ENCODE measurements at regions not wholly inside any gene's neighbourhood (a gene's known extent, or its start where the extent isn't known, plus 50 kb on each side); places are given as distances from the start of the nearest gene placed in this dataset.
"Not testable (repeated sequence)": the region's sequence is repeated elsewhere in the genome, so short reads cannot be mapped to it uniquely, and the experiment has no call there.

DNA sequence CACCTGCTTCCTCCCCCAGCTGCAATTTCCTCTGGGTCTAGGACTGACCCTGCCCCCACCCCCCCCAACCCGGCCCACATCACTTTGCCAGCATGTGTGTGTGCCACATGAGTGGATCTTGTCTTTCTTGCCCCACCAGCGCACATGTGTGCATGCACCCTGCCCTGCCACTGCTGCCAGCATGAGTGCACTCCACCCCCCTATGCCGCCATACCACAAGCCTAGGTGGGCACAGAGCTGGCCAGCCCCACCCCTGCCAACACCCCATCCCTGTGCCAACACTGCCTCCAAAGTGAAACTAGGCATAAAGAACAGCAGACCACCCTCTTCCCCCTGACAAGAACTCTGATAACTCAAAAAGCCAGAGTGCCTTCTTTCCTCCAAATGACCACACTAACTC is 296.3 kb upstream of the SGO1 start:
- no peak for DNase-seq (ENCODE audit: low spot score)

- DNase-seq (ENCODE audit: low spot score), result no peak
These were observed 294.9 kb upstream of the SGO1 start for GRCh38 chr3:20480786-20481365.

- DNase-seq (ENCODE audit: low spot score), result no peak
These were observed 292.4 kb upstream of the SGO1 start for GRCh38 chr3:20478436-20478835.

DNA sequence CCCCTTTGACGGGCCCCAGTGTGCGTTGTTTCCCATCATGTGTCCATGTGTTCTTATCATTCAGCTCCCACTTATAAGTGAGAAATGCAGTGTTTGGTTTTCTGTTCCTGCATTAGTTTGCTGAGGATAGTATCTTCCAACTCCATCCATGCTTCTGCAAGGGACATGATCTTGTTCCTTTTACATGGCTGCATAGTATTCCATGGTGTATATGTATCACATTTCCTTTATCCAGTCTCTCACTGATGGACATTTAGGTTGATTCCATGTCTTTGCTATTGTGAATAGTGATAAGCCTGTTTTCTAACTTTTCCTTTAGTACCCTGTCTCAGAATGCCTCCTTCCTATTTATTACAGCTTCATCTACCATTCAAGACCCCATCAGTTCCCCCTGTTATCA is 278.2 kb upstream of the SGO1 start:
- not testable (repeated sequence) for DNase-seq (ENCODE audit: low spot score)

DNA sequence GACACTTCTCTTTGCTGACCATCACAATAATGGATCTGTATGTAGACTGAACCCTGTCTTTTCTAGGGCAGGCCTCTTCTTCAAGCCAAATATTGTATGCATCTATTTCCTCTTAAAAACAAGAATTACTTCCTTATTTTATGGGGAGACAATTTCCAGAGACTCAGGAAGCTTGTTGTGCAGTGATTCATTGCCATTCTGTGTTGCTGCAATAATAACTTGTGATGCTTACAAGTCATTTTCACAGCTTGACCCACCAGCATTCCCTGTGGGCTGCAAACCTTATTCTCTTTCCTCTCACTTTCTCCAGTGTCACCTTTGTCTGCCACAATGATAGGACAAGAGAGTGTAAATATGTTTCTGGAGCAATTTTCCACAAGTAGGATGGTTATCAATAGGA is 276.7 kb upstream of the SGO1 start:
- DNase-seq (ENCODE audit: low spot score), result no peak

GRCh38 chr3:20462226-20462625 is 276.2 kb upstream of the SGO1 start:
- no peak for DNase-seq (ENCODE audit: low spot score)

DNA sequence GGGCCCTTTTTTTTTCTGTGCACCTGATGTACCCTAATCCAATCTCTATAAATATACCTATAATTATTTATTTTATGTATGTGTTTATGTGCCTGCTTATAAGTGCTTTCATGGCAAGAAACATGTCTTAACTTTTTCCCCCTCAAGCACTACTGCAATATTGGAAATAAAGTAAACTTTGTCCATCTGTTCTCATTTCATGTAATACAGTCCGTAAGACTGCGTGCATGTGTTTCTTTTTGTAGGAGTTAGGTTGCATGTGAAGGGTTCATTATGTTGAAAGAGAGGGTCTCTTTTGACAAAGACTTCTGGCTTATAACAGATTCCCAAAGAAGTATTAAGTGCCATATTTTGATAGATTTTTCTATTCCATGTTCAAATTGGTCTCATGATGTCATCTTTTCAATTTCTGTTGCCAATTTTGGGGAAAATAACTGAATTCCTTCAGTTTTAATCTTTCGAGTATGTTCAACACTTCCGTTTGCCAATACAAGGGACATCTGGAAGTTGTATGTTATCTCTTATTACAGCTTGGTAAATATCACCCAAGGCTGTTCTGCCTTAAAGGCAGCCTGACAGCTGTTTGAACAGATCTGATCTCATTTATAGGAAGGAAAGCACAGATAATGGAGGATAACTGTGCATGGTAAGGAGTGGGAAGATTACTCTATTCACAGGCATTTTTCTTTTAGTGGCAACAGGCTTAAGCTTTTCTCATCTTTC is 273.1 kb upstream of the SGO1 start:
- DNase-seq (ENCODE audit: low spot score), result no peak

GRCh38 chr3:20456511-20456910 is 270.5 kb upstream of the SGO1 start:
- no peak for DNase-seq (ENCODE audit: low spot score)

- DNase-seq (ENCODE audit: low spot score), result no peak
These were observed 265.2 kb upstream of the SGO1 start for GRCh38 chr3:20451170-20451569.

DNA sequence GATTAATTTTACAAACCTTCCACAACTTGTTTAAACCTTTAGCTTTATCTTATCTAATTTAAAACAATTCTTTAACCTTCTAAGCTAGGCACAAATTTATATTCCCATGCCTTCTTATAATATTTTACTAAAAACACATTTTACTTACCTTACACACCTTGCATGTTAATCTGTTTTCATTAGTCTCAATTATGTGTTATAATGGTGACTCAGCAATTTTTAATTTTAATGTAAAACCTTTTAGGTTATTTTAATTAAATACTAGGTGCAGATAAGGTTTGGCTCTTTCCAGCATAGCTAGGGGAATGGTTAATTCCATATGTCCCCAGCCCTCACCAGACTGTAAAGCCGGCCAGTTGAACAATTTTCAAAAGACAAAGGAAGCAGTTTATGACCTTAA is 264.6 kb upstream of the SGO1 start:
- DNase-seq (ENCODE audit: low spot score), result no peak

DNA sequence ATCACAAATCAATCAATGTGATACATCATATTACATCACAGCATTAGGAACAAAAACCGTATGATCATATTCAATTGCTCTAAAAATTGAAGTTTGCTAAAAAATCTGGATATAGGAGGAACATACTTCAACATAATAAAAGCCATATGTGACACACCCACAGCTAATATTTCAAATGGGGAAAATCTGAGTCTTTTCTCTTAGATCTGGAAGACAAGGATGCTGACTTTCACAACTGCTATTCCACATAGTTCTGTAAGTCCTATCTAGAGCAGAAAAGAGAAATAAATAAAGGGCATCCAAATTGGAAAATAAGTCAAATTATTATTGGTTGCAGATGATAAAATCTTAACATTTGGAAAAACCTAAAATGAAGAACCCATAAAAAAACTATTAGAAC is 256.8 kb upstream of the SGO1 start:
- DNase-seq (ENCODE audit: low spot score), result no peak

GRCh38 chr3:20427268-20427667 is 241.3 kb upstream of the SGO1 start:
- DNase-seq (ENCODE audit: low spot score), result not testable (repeated sequence)

DNA sequence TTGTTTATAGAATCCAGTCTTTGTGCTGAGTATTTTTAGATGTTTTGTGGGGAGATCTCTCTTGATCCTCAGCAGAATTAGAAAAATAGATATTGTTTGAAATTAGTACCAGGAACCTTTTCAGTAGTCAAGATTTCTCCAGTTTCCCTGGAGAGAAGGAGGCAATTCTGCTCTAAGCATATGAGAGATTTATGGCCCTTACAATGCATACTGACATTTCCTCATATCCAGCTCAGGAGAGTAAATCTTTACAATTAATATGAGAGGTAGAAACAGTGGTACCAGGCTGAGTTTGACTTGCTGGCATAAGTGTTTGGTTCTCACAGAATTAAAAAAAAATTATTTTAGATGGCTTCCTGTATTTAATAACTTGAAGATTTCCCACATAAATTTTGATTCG is 239.1 kb upstream of the SGO1 start:
- no peak for DNase-seq (ENCODE audit: low spot score)

- no peak for DNase-seq (ENCODE audit: low spot score)
These were observed 238.1 kb upstream of the SGO1 start for GRCh38 chr3:20424086-20424485.

GRCh38 chr3:20422391-20422790 is 236.4 kb upstream of the SGO1 start:
- DNase-seq (ENCODE audit: low spot score), result no peak

- no peak for DNase-seq (ENCODE audit: low spot score)
These were observed 231.5 kb upstream of the SGO1 start for GRCh38 chr3:20417388-20418108.

GRCh38 chr3:20406611-20407011 is 220.6 kb upstream of the SGO1 start:
- DNase-seq (ENCODE audit: low spot score), result no peak

DNA sequence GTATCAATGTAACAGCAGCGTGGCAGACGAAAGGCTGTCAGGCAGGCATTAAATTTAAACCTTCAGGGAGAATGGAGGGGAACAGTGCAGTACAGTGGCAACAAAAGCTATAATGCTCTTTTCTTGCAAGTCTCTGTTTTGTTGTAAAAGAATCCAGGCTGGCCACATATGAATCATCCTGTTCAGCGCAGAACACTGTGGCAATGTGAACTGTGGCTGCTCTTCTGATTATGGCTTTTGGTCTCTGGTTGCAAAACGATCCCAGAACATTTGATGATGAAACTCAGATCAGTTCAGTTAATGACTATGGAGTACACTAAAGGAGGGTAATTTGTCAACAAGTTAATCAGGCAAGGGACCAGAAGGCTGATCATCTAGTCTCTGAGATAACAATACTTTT is 219.7 kb upstream of the SGO1 start:
- no peak for DNase-seq (ENCODE audit: low spot score)

DNA sequence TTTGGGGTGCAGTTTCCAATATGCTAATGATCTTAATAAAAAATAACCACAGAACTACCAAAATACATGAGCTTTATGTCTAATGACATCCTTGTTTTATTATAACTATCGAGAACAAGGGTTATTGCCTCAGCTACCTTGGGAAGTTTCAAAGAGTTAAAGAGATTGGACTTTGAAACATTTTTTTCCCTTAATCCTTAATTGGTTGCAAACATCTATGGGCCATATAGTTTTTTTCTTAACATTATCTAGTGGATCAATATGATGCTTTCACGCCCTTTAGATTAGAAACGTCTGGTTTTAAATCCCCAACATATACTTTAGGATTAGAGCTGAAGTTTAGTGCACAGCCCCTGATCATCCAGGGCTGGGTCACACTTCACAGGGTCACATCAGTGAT is 219.2 kb upstream of the SGO1 start:
- no peak for DNase-seq (ENCODE audit: low spot score)

GRCh38 chr3:20404741-20405100 is 218.7 kb upstream of the SGO1 start:
- no peak for DNase-seq (ENCODE audit: low spot score)

DNA sequence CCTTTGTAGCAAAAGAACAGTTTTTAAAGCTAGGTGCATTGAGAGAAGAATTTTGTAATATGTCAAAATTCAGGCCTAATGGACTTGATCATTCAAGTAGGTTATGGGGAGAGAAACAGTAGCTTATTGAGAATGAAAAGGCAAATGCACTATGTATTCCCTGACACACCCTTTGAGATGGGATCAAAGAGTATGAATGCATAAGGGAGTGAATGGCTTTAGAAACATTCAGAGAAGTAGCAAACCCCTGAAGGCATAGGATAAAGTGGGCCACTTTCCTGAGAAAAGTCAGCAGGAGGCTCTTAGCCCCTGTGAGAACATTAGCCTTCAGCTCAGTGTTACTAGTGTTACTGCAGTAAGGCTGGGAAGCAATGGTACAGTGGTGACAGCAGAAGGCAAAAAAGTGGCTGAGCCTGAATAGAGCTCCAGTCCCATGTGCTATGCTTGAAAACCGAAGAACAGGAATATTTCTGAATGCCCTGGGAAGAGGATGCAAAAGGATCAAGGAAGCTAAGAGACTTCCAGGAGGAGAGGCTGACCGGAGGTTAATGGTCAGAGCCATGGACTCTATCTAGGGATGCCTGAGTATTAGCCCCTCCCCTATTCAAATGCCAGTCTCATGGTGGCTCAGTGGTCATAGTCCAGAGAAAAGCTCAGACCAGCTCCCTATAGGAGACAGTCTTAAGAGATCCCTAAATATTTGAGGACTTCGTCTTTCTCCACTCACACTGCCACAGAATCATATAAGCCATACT is 218.2 kb upstream of the SGO1 start:
- DNase-seq (ENCODE audit: low spot score), result no peak

GRCh38 chr3:20401253-20401652 is 215.2 kb upstream of the SGO1 start:
- no peak for DNase-seq (ENCODE audit: low spot score)

GRCh38 chr3:20400686-20401085 is 214.7 kb upstream of the SGO1 start:
- no peak for DNase-seq (ENCODE audit: low spot score)

Data from ecto neural progenitor cell (in vitro differentiated cells).